GM21825 (cell line): ENCODE measurements at regions not wholly inside any gene's neighbourhood (a gene's known extent, or its start where the extent isn't known, plus 50 kb on each side); places are given as distances from the start of the nearest gene placed in this dataset.

Source experiments
- ATAC-seq: cut with Tn5 transposase; IDR thresholded peaks from one replicate; pipeline ENCODE4 v1.9.1; 2021; ENCODE audit warnings: mild to moderate bottlenecking, moderate library complexity; ENCODE audit not compliant: unreplicated experiment

DNA sequence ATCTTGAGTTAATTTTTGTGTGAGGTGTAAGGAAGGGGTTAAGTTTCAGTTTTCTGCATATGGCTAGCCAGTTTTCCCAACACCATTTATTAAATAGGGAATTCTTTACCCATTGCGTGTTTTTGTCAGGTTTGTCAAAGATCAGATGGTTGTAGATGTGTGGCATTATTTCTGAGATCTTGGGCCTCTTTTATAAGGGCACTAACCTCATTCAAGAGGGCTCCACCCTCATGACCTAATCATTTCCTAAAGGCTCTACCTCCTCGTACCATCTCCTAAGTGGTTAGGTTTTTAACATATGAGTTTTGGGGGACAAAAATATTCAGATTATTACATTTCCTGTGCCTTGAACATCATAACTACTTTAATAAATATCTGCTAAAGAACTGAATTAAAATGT lies 510.9 kb downstream of the UTRN start:
- ATAC-seq: no peak

DNA sequence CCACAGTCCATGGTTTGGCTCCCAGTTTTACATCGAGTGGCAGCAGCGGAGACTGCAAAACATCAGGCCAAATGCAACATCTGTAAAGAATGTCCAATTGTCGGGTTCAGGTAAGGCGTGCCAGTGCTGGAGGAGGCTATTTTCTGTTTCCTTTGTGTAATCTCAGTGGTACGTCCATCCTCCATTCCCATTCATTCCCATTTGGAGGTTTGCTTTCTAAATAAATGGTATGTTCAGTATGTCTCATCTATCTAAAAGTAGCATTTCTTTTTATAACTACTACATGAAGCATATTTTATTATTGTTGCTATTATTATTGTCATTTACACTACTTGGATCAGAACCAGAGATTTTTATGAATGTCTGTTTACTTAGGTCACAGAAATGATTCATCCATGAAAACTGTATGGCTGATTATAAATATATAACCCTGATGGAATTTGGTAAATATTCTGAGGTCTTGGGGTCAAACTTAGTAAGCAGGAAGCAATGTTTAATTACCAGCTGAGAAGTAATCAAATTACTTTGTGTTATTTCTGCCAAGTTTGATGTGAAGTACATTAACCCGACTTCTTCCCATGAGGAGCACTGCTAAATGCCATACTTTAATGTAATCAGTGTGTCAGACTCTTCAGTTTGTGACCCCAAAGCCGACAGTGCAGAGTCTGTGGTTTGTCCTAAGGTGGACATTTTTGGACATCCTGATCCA lies 512.9 kb downstream of the UTRN start:
- ATAC-seq: no peak

DNA sequence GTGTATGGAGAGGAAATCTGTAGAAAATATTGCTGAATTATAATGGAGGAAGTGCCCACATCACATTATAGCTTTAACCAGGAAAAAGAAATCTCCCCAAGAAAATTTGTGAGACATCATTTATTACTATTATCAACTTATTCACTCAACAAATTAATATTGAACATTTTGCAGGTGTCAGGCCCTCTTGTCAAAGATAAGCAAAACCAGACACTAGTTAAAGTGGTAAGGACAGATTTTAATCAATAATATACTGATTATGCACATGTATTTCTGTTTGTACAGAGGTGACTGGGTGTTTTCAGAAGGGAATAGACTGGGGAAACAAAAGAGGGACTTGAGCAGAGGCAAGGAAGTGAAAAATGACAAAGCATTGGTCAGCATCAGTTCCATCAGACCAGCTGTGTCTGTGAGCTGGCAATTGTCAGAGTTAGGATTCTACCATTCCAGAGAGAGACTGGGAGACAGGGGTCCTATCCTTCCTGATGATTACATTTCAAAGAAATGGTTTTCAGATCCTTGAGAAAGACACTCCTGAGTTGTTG lies 519.2 kb downstream of the UTRN start:
- ATAC-seq: no peak

DNA sequence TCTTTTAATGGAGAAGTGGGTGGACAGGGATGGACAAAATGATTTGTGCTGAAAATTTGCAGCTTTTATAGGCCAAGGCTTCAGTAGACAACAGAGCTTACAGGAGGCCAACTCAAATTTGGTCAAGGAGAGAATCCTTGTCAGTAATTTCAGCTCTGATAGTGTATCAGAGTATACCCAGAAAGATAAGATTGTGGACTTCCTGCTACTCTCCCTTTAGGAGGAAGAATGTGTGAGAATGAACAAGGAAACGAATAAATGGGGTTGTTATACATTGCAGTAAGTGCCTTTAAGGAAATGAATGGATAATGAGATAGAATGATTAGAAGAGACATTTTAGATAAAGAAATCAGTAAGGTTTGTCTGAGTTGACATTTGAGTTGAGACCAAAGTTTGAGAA lies 519.9 kb downstream of the UTRN start:
- ATAC-seq: no peak

DNA sequence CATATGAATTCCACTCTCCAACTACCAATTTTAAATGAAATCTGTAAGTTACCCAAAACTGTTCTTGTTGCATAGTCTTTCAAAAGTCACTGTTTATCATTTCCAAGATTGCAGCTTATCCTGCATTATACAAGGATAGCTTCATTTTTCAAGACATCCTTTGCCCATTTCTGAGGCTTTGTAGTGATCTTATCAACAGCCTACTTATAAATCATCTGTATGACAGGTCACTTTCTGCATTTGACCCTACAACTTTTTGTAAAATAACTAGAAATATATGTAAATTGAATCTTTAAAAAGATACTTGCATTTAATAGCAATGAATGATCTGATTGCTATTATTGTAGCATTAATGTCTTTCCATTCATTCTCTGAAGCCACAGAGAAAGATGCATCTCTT lies 521.1 kb downstream of the UTRN start:
- ATAC-seq: no peak

DNA sequence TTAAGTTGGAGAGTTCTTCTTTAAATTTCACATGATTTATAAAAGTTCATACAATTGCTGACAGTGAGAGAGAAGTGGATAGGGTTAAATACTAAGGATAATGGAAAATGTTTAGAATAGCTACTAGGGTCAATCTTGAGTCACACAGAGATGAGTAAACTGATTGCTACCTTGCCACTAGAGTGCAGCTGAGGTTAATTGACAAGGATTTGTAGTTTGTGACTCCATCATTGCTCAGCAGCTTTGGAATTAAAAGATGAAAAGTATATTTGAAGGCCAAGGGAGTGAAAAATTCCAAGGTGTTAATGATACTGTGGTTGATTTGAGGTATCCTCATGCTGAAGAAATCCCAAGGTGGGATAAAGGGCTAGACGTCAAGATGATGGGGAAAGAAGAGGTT lies 524.0 kb downstream of the UTRN start:
- no peak for ATAC-seq

DNA sequence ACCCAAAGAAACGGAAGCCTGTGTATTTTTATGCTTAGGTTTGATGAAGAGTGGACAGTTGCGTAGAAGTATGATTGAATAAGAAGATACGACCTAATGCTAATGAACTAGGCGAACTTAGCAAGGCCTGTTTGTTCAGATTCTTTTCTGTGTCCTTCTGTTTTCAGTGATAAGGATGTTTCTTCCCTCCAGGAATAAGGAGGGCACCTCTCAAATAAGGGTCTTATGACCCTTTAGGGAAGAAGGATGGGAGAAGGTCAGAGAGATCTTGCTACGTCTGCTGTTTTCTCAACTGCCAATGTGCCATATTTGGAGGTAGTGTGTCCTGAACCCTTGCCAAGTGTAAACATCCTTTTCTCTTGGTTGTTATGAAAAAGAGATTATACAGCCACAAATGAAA lies 524.8 kb downstream of the UTRN start:
- ATAC-seq: no peak

DNA sequence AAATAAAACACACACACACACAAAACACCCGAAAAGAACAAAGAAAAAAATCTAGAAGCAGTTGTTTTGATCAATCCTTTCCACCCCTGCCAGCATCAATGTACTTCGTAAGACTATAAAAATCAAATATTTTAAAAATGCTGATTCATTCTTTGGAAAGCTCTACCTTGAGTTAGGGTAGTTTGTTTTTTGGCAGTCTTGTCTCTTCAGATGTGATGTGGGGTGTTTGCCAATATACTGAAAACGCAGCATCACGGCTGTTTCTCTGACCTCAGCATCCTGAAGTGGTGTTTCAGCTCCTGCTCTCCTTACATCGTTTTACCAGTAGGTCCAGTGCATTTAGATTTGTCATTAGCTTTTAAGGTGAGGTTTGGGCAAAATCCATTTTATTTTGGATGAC lies 526.0 kb downstream of the UTRN start:
- no peak for ATAC-seq

DNA sequence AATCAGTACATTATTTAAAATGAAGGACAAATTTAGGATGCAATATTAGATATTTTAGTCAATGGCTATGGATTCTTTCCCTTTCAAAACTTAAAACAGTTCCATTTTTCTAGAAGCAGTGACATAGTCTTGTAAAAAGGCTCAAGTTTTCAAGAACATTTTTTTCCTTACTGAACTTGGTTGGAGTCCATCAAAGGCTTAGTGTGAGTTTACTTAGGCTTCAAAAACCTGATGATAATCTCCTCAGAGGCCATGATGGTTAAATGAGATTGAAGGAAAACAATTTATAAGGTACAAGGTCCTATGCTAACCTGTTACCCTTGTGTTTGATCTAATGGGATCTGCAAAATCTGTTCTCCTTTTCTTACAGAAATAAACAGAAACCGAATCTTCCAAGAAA lies 531.8 kb downstream of the UTRN start:
- no peak for ATAC-seq

DNA sequence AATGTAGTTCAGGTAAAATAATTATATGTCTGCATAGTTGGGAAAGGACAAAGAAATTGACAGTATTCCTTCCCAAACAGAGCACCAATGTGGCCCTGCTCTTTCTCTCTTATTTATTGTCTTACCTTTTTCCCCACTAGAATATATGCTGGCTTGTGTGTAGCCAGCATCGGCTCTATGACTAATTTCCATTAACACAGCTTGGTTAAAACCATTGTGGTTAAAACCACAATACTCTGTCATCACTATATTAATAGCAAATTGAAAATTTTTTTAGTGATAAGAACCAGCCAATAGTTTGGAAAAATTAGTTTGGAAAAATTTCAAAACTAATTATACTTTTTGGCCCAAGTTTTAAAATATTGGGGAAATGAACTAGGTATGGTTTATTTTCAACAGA lies 535.1 kb downstream of the UTRN start:
- no peak for ATAC-seq

DNA sequence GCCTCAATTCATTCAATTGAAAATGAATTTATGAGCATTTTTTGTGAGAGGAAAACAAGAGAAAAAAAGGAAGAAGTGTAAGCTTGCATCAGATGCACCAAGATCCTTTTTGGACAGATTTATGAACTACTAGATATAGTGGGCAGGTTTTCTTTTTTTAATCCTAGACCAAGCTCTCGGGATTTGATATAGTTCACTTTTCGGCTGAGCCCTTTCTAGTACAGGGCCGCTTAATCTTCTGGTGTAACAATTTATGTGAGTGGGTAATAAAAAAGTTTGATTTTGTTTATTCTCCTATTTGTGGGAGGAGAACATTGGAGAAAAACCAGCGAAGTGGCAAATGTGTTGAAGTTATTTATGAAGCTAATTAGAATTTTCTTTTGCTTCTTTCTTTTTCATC lies 538.0 kb downstream of the UTRN start:
- ATAC-seq: no peak

DNA sequence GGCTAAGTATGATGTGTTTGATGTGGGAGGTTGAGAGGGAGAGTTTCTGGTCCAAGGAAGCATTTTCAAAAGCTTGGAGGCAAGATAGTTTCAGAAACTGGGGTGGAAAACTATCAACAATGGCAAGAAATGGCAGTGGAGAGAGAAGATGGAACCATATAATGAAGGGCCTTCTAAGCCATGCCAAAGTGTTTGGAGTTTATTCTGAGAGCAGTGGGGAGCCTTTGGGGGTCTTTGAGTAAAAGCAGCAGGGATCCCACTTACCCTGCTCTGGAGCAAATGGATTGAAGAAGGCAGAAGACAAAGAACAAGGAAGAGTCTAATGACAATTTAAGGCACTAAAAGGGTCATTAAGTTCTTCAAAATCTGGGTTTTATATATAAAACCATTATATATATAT lies 538.9 kb downstream of the UTRN start:
- ATAC-seq: no peak

DNA sequence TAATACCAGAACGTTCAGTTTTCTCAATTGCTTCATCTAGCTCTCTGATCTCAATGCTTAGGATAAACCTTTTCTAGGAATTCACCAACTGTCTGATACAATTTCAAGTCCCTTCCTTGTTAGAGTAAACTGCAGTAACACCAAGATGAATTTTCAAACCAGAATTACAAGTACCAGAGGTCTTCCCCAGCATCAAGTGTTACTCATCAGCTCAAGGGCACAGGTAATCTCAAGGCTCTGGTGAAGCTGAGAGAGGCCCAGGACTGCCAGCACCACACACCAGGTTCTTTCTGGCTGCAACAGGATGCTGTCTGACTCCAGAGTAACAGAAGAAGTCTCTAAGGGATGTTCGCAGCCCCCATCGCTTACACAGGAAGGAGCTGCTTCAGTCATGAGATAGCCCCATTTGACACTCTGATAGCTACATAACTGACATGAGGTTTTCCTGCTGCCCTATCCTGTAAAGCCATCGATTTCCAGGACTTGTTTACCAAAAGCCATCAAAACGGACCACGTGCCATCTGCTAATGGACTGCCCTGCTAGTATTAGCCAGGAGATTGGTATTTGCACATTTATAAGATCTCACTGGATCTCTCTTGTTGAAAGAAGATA lies 549.4 kb downstream of the UTRN start:
- no peak for ATAC-seq

DNA sequence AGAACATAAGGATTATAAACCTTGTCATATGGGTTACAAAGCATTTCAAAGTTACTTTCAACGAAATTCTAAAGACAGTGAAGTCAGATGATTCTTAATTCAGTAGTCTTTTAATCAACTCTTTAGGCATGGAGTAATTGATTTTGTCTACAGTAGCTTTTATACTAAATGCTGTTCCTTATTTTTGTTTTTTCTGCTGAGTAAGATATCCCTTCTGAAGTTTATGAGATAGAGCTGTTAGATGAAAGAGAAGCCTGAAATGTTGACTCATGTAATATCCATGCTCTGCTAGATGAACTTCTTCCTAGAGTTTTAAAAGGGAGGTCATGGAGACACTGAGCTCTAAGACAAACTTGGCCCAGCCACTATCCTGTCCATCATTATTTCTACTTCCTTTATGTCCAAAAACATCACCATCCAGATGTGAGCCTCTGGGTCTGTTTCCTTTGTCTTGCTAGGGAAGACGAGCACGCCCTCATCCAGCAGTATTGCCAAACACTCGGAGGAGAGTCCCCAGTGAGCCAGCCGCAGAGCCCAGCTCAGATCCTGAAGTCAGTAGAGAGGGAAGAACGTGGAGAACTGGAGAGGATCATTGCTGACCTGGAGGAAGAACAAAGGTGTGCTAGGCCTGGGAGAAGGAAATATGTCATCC lies 550.3 kb downstream of the UTRN start:
- no peak for ATAC-seq

DNA sequence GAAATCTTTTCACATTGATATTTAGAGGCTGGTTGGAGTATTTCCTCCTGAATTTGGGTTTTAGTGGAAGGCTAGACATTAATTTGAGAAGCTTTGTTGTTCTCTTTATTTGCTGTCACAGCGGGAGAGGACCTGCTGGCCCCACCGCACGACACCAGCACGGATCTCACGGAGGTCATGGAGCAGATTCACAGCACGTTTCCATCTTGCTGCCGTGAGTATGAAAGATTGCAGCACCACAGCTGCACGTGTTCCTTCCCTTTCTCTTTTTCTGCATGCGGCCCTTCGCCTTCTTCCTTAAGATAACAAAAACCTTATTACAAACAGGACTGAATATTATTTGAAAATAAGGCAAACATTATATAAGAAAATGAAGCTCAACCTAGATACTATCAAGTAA lies 555.5 kb downstream of the UTRN start:
- ATAC-seq: no peak

DNA sequence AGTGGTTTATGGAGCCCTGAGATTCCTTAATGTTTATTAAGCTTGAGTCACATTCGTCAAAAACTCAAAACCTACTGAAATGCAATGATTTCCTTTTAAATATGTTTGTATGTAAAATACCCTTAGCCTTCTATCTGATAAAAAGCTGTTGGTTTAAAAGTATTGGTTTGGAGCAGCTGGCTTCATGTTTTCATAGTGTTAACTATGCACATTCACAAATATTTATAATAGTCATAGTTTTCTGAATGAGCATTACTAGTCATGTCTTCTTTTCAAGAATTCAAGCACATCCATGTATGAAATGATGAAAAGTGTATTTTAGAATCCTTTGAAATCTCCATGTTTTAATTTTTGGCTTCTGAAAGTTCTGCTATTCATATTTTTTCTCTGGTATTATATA lies 558.6 kb downstream of the UTRN start:
- ATAC-seq: no peak

DNA sequence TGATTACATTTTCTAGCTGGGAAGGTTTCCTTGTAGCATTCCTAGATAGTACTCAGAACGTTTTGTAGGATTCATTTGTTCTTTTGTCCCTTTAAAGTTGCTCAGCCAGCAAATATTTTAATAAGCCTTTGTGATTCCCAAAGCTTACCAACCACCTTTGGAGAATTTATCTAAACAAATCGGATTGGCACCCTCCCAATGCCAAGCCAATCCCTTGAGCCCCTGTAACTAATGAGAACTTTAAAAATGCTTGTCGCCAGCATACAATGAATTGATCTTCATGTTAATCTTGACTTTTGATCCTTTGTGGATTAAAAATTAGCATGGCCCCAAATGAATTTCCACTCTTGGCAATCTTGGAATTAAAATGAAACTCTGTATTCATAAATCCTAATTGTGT lies 559.5 kb downstream of the UTRN start:
- ATAC-seq: no peak

DNA sequence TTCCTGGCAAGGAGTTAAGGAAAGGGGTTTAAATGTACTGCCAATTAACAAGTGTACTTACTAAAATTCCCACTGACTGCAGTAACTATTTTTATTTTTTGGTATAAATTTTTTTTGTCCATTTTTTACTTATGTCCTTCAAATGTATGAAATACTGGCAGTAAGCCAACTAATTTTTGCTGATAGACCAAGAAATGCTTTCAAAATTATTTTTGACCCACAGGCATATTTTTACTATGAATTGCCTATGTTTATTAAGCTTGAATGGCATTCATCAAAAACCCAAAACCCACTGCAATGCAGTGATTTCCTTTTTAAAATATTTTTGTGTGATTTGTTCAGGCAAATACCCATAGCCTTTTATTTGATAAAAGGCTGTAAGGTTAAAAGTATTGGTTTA lies 560.1 kb downstream of the UTRN start:
- ATAC-seq: no peak

DNA sequence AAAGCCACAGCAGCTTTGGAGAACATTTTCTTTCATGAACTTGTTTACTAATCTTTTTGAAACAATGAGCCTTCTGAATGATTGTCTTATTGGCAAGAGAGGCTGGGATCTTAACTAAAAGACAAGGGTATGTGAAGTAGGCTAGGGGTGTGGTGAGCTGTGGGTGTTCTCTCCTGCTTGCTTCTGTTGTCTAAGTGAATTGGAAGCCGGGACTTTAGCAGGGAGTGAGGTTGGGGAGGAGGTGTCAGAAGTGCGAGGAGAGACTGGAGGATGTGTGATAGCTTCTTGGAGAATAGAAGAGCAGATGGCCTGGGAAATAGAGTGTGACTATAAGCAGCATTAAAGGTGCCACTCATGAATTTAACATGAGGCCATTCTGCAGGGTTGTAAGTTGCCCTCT lies 562.8 kb downstream of the UTRN start:
- no peak for ATAC-seq

DNA sequence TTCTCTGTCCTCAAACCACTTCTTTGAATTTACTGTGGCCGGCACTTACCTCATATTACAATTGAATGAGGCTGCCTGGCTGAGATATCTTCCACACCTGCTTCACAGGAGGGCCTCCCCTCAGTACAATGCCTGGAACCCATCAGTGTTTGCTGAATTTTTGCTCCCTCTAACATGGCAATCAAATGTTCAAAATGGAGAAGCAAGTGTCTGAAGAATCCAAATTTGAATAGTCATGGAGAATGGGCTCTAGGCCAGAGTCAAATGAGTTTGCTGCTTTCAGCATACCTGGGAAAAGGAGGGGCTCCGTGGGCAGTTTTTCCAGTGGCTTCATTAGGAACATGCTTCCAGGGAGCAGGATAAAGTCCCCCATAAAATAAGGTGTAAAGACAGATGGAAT lies 564.8 kb downstream of the UTRN start:
- no peak for ATAC-seq

DNA sequence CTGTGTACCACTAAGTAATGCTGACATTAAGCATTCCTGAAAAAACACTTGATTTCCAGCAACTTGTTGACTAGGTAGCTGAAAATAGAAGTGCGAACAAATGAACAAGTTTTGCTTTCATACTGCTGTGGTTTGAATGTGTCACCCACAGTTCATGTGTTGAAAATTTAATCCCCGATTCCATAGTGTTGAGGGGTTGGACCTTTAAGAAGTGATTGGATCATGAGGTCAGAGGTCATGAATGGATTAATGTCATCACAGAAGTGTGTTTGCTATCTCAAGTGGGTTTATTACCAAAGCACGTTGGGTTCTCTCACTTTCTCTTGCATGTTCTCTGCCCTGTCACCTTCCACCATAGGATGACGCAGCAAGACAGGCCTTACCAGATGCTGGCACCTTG lies 568.5 kb downstream of the UTRN start:
- ATAC-seq: no peak

DNA sequence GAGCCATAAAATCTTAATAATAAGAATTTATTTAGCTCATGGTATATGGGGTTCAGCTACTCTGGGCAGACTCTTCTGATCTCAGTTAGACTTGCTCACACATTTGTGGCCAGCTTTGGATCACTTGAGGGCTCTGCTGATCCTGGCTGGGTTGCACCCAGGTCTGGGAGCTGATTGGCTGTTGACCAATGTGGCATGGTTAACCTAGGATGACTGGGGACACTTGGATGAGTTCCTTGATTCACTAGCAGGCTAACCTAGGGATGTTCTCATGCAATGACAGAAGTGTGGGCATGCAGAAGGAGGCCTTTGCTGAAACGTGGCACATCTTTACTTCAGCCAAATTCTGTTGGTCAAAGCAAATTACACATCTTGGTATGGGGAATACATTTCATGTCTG lies 569.5 kb downstream of the UTRN start:
- ATAC-seq: no peak
